ENCODE measurements at regions not wholly inside any gene's neighbourhood (a gene's known extent, or its start where the extent isn't known, plus 50 kb on each side); places are given as distances from the start of the nearest gene placed in this dataset.
"Not testable (repeated sequence)": the region's sequence is repeated elsewhere in the genome, so short reads cannot be mapped to it uniquely, and the experiment has no call there.

- no peak for DNase-seq (ENCODE audit: low read depth)
- H3K4me3 ChIP-seq (ENCODE audit: low read length), result no peak overlapping the region
- TF ChIP-seq CTCF (conservative IDR thresholded peaks at IDR 0.05; ENCODE audit: low read length), result no peak
Measured at GRCh38 chr20:6662309-6662708, 105.2 kb upstream of the BMP2 start.

- no peak overlapping the region for H3K4me3 ChIP-seq (ENCODE audit: low read length)
- no peak for DNase-seq (ENCODE audit: low read depth)
- no peak for TF ChIP-seq CTCF (conservative IDR thresholded peaks at IDR 0.05; ENCODE audit: low read length)
Measured at GRCh38 chr20:6660441-6660840, 107.0 kb upstream of the BMP2 start.

GRCh38 chr20:6658909-6659308 is 108.6 kb upstream of the BMP2 start:
- not testable (repeated sequence) for H3K4me3 ChIP-seq (ENCODE audit: low read length); DNase-seq (ENCODE audit: low read depth)

GRCh38 chr20:6657904-6658303 is 109.6 kb upstream of the BMP2 start:
- no peak for DNase-seq (ENCODE audit: low read depth)
- TF ChIP-seq CTCF (conservative IDR thresholded peaks at IDR 0.05; ENCODE audit: low read length), result no peak
- no peak overlapping the region for H3K4me3 ChIP-seq (ENCODE audit: low read length)

- no peak overlapping the region for H3K4me3 ChIP-seq (ENCODE audit: low read length)
- DNase-seq (ENCODE audit: low read depth), result no peak
- TF ChIP-seq CTCF (conservative IDR thresholded peaks at IDR 0.05; ENCODE audit: low read length), result no peak
Measured at GRCh38 chr20:6657111-6657510, 110.4 kb upstream of the BMP2 start.

- no peak for DNase-seq (ENCODE audit: low read depth)
- no peak for TF ChIP-seq CTCF (conservative IDR thresholded peaks at IDR 0.05; ENCODE audit: low read length)
- H3K4me3 ChIP-seq (ENCODE audit: low read length), result no peak overlapping the region
Measured at GRCh38 chr20:6654513-6655252, 112.8 kb upstream of the BMP2 start.

GRCh38 chr20:6651561-6651960 is 115.9 kb upstream of the BMP2 start:
- DNase-seq (ENCODE audit: low read depth), result no peak
- no peak overlapping the region for H3K4me3 ChIP-seq (ENCODE audit: low read length)
- no peak for TF ChIP-seq CTCF (conservative IDR thresholded peaks at IDR 0.05; ENCODE audit: low read length)
